ENCODE measurements at regions not wholly inside any gene's neighbourhood (a gene's known extent, or its start where the extent isn't known, plus 50 kb on each side); places are given as distances from the start of the nearest gene placed in this dataset.

DNA sequence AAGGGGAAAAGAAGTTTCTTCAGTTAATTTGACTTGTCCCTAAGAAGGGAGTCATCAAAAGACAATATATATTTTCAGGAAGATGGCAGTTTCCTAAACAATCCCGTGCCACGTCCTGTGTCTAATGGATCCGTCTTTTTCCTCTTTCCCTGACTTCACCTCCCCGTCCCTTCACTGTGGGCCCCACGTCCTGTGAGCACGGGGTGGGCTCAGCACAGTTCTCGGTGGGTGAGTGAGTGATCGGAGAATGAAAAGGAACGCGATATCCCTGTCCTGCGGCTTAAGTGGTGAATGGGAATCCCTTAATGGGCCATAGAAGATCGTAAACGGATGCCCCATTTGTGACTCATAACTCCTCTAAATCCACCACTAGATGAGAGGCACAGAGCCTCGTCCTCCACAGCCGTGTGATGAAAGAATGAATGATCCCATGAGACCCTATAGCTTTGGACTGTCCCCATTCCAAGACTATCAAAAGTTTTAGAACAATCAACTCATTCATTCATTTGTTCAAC lies 63.5 kb upstream of the PITRM1 start:
- Histone ChIP-seq H3K9me3 (no peaks in the 10 kb centered on the region), H3K27me3 (no peaks in the 10 kb centered on the region), H3K36me3 (no peaks in the 10 kb centered on the region), H3K27ac (no peak overlapping the region), H3K4me3 (no peak overlapping the region), H3K4me1 (no peaks in the 10 kb centered on the region)
- intact Hi-C loops (cut with DNase I; ENCODE audit: low total_unique reads): no loop called here
- DNase-seq: no peak
- TF ChIP-seq, protein P1, sequence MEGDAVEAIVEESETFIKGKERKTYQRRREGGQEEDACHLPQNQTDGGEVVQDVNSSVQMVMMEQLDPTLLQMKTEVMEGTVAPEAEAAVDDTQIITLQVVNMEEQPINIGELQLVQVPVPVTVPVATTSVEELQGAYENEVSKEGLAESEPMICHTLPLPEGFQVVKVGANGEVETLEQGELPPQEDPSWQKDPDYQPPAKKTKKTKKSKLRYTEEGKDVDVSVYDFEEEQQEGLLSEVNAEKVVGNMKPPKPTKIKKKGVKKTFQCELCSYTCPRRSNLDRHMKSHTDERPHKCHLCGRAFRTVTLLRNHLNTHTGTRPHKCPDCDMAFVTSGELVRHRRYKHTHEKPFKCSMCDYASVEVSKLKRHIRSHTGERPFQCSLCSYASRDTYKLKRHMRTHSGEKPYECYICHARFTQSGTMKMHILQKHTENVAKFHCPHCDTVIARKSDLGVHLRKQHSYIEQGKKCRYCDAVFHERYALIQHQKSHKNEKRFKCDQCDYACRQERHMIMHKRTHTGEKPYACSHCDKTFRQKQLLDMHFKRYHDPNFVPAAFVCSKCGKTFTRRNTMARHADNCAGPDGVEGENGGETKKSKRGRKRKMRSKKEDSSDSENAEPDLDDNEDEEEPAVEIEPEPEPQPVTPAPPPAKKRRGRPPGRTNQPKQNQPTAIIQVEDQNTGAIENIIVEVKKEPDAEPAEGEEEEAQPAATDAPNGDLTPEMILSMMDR (IDR thresholded peaks at IDR 0.05): no peak
- no peak for TF ChIP-seq POLR2A (IDR thresholded peaks at IDR 0.05)

DNA sequence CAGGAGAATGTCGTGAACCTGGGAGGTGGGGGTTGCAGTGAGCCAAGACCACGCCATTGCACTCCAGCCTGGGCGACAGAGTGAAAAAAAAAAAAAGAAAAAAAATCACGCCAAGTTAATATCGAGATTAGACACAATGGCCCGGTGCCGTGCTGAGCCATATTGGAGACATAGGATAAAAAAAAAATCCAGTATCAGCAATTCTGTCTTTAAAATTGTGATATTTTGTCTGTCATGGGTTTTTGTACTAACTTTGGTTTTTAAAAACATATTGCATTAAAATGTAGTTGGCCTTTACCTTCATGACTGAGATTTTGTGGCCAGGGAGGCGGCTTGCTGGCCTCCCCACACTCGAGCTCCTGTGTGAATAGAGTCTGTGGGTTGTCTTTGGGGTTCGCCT lies 62.8 kb upstream of the PITRM1 start:
- DNase-seq: no peak
- no peak overlapping the region for H3K4me3 ChIP-seq
- intact Hi-C loops (cut with DNase I; ENCODE audit: low total_unique reads): no loop called here

DNA sequence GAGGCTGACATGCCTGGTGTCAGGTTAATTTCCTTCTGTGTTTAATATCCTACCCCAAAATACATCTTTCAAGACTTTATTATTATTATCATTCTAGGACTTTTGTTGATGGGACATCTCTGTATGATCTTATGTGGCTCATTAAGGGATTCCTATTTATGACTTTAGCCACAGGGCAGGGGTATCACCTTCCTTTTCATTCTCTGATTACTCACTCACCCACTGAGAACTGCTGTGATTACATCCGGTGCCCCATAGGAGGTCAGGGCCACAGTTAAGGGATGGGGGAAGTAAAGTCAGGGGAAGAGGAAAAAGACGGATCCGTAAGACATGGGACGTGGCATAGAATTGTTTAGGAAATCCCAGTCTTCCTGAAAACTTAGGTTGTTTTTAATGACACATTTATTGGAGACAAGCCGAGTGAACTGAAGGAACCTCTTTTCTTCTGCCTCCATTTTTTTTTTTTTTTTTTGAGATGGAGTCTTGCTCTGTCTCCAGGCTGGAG lies 61.0 kb upstream of the PITRM1 start:
- Histone ChIP-seq H3K27me3 (no peaks in the 10 kb centered on the region), H3K4me3 (no peak overlapping the region), H3K36me3 (no peaks in the 10 kb centered on the region), H3K9me3 (no peaks in the 10 kb centered on the region), H3K27ac (no peak overlapping the region), H3K4me1 (no peaks in the 10 kb centered on the region)
- TF ChIP-seq POLR2A (IDR thresholded peaks at IDR 0.05): no peak
- TF ChIP-seq, protein P1 (IDR thresholded peaks at IDR 0.05): no peak
- no peak for DNase-seq
- intact Hi-C loops (cut with DNase I; ENCODE audit: low total_unique reads): no loop called here

More for the DNA sequence above, 62.8 kb upstream of the PITRM1 start:
- Histone ChIP-seq H3K27me3 (no peaks in the 10 kb centered on the region), H3K36me3 (no peaks in the 10 kb centered on the region), H3K4me1 (no peaks in the 10 kb centered on the region), H3K9me3 (no peaks in the 10 kb centered on the region), H3K27ac (no peak overlapping the region)
- TF ChIP-seq POLR2A (IDR thresholded peaks at IDR 0.05): no peak
- TF ChIP-seq, protein P1 (IDR thresholded peaks at IDR 0.05): no peak

DNA sequence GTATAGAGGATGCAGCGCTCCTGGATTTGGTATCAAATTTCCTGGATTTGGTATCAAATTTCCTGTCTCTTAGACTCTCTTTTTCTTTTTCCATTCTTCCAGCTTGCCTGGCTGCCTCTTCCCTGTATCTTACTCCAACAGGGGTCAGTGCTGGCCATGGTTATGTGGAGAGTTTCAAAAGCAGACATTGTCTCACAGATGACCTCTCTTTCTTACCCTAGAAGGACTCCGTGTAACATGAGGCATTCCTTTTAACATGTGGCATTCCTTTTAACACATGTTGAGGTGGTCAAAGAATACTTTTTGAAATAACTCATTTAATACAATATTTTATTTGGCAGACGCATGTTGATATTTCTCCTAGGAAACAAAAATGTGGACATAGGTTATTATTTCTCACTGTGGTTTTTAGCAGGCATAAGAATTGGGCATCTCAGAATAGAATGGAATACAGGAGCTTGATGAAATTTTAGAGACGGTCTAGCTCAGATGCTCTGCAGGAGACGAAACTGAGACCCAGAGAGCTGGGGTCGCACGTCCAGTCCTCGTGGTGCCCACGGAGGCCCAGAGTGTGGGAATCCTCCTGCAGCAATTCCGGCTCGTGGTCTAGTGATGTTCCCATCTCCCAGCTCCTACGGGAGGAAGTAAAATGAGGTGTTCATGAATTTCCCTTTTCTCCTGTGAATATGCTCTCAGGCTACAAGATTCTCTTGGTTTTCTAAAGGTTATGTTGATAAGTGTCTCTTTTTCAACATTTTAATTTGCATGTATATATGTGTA lies 59.6 kb upstream of the PITRM1 start:
- no peaks in the 10 kb centered on the region for H3K4me1 ChIP-seq
- intact Hi-C loops (cut with DNase I; ENCODE audit: low total_unique reads): no loop called here
- DNase-seq: no peak

DNA sequence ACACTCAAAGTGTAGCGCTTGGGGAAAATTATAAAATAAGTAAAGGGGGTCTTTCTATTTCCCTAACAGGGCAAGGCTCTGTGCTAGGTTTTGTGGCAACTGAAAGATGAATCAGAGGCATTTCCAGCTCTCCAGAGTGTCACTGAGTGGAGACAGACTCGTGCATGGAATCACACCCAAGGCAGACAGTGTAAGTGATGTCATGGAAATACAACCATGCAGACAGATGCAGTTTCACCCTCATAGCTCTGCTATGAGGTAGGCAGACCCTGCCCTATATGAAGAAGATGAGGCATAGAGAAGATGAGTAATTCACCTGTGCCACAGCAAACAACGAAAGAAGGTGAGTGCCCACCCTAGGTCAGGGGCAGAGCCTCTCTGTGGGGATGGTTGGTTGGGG lies 57.2 kb upstream of the PITRM1 start:
- H3K4me1 ChIP-seq: no peaks in the 10 kb centered on the region
- no peak for DNase-seq
- no peaks in the 10 kb centered on the region for H3K36me3 ChIP-seq
- H3K27me3 ChIP-seq: no peaks in the 10 kb centered on the region
- H3K9me3 ChIP-seq: no peaks in the 10 kb centered on the region
- intact Hi-C loops (cut with DNase I; ENCODE audit: low total_unique reads): no loop called here
- H3K4me3 ChIP-seq: no peak overlapping the region
- TF ChIP-seq, protein P1 (IDR thresholded peaks at IDR 0.05): no peak
- TF ChIP-seq POLR2A (IDR thresholded peaks at IDR 0.05): no peak
- no peak overlapping the region for H3K27ac ChIP-seq

More for the DNA sequence above, 59.6 kb upstream of the PITRM1 start:
- Histone ChIP-seq H3K36me3 (no peaks in the 10 kb centered on the region), H3K27ac (no peak overlapping the region), H3K4me3 (no peak overlapping the region), H3K9me3 (no peaks in the 10 kb centered on the region), H3K27me3 (no peaks in the 10 kb centered on the region)
- TF ChIP-seq POLR2A (IDR thresholded peaks at IDR 0.05): no peak
- TF ChIP-seq, protein P1 (IDR thresholded peaks at IDR 0.05): no peak
